ENCODE measurements at regions not wholly inside any gene's neighbourhood (a gene's known extent, or its start where the extent isn't known, plus 50 kb on each side); places are given as distances from the start of the nearest gene placed in this dataset.

GRCh38 chr5:153361735-153362409 lies 128.6 kb upstream of the GRIA1 start:
- H3K9me3 ChIP-seq (ENCODE audit: control insufficient read depth, insufficient read depth, low read depth, low read length): no peaks in the 10 kb centered on the region
- H3K36me3 ChIP-seq (ENCODE audit: control insufficient read depth in 2 of 2, insufficient read depth in 1 of 2, low read length in 2 of 2): no peaks in the 10 kb centered on the region
- POLR2A ChIA-PET: no interaction called here
- H3K4me1 ChIP-seq (ENCODE audit: control insufficient read depth, insufficient read depth, low read length): no peaks in the 10 kb centered on the region
- CTCF ChIA-PET: no interaction called here
- H3K27ac ChIP-seq (ENCODE audit: extremely low read depth, low read depth, low read length): no peak overlapping the region
- H3K4me3 ChIP-seq (ENCODE audit: low read depth, low read length): no peak overlapping the region
- TF ChIP-seq ZNF19 (tag by site-specific recombination; IDR thresholded peaks at IDR 0.05; ENCODE audit: low read depth): no peak
- no peak for TF ChIP-seq ZNF354C (tag by site-specific recombination; IDR thresholded peaks at IDR 0.05; ENCODE audit: borderline replicate concordance, low read depth)
- TF ChIP-seq ZSCAN16 (tag by site-specific recombination; IDR thresholded peaks at IDR 0.05): no peak
- TF ChIP-seq ZNF280C (tag by site-specific recombination; IDR thresholded peaks at IDR 0.05): no peak
- no peak for TF ChIP-seq GLIS1 (tag by site-specific recombination; IDR thresholded peaks at IDR 0.05)
- TF ChIP-seq ZNF544 (tag by site-specific recombination; IDR thresholded peaks at IDR 0.05): no peak
- no peak for TF ChIP-seq ZFP3 (tag by site-specific recombination; IDR thresholded peaks at IDR 0.05; ENCODE audit: low read depth)
- TF ChIP-seq ZNF211 (tag by site-specific recombination; IDR thresholded peaks at IDR 0.05; ENCODE audit: low read depth): no peak
- no peak for TF ChIP-seq PRDM10 (tag by site-specific recombination; IDR thresholded peaks at IDR 0.05)

GRCh38 chr5:153365547-153365946 lies 124.9 kb upstream of the GRIA1 start:
- no peaks in the 10 kb centered on the region for H3K36me3 ChIP-seq (ENCODE audit: control insufficient read depth in 2 of 2, insufficient read depth in 1 of 2, low read length in 2 of 2)
- no peak overlapping the region for H3K4me3 ChIP-seq (ENCODE audit: low read depth, low read length)
- no peaks in the 10 kb centered on the region for H3K4me1 ChIP-seq (ENCODE audit: control insufficient read depth, insufficient read depth, low read length)
- H3K27ac ChIP-seq (ENCODE audit: extremely low read depth, low read depth, low read length): no peak overlapping the region
- CTCF ChIA-PET: no interaction called here
- no peaks in the 10 kb centered on the region for H3K9me3 ChIP-seq (ENCODE audit: control insufficient read depth, insufficient read depth, low read depth, low read length)
- POLR2A ChIA-PET: no interaction called here
- TF ChIP-seq PRDM1 (tag by site-specific recombination; IDR thresholded peaks at IDR 0.05) (no peak), TSHZ1 (tag by site-specific recombination; IDR thresholded peaks at IDR 0.05; ENCODE audit: borderline replicate concordance) (no peak), OSR2 (tag by site-specific recombination; IDR thresholded peaks at IDR 0.05) (no peak), ZNF747 (tag by site-specific recombination; IDR thresholded peaks at IDR 0.05) (no peak), ZNF311 (tag by site-specific recombination; IDR thresholded peaks at IDR 0.05; ENCODE audit: borderline replicate concordance) (no peak), REST (tag by site-specific recombination; IDR thresholded peaks at IDR 0.05) (no peak), ZNF362 (tag by site-specific recombination; IDR thresholded peaks at IDR 0.05) (no peak), ZNF239 (tag by site-specific recombination; IDR thresholded peaks at IDR 0.05) (no peak), ZNF449 (tag by site-specific recombination; IDR thresholded peaks at IDR 0.05) (no peak), ZBTB1 (tag by site-specific recombination; IDR thresholded peaks at IDR 0.05) (no peak)
